K562 (cell line): ENCODE measurements at regions not wholly inside any gene's neighbourhood (a gene's known extent, or its start where the extent isn't known, plus 50 kb on each side); places are given as distances from the start of the nearest gene placed in this dataset.

ENCODE experiments used
- ATAC-seq: fragments of 200-7000 bp; cut with Tn5 transposase; 3 replicates; pipeline ENCODE4 v1.9.1; 2020; ENCODE audit warnings: moderate library complexity
- BruUV-seq: library from RNA; stranded (reverse); fragments of 400-500 nt; replicated peaks from 2 replicates; lab custom pipeline; 2021; lab: Mats Ljungman, UMichigan
- CTCF ChIA-PET: fragments of 300-600 bp; formaldehyde crosslinking; extraction: SDS; loops from one replicate; lab custom pipeline; 2021; ENCODE audit warnings: low intra/inter-chr PET ratio; lab: Yijun Ruan, JAX
- POLR2A ChIA-PET: fragments of 300-600, 350-650 bp; sonication (Branson Sonifier 250); formaldehyde crosslinking; extraction: SDS; loops from one replicate; lab custom pipeline; 2021; ENCODE audit warnings: antibody characterized with exemption, inconsistent platforms; lab: Yijun Ruan, JAX
- DNase-seq, 4 experiments: peaks; one replicate each; pipeline versions ENCODE4 v3.0.0 to v3.0.0-alpha.2; 2011 to 2018; ENCODE audit warnings: low spot score in 3 of 4, mixed read lengths in 3 of 4; ENCODE audit errors: extremely low read depth in 1 of 4
- FAIRE-seq: peaks from 2 replicates; lab custom pipeline; 2011; peaks lifted over from hg19 to GRCh38; lab: Jason Lieb, UNC
- H2AFZ ChIP-seq: 2 replicates; pipeline ENCODE4 v1.6.0; 2011; ENCODE audit warnings: low read depth, low read length, control low read depth, inconsistent platforms
- H3K27ac ChIP-seq: fragments of 200-600 bp; 3 replicates; pipeline ENCODE4 v1.8.0; 2011; ENCODE audit warnings: low read depth, mild to moderate bottlenecking, control low read depth, inconsistent platforms, low read length, moderate library complexity, mixed read lengths; ENCODE audit errors: extremely low read depth
- H3K27me3 ChIP-seq, 2 experiments: fragments of 300-600 bp in 1 of 2; 2 replicates in 1 of 2; 3 replicates in 1 of 2; pipeline versions ENCODE4 v1.6.0 to v1.8.0; 2011; ENCODE audit warnings: inconsistent platforms in 2 of 2, low read length in 2 of 2, mild to moderate bottlenecking in 1 of 2, mixed read lengths in 1 of 2, moderate library complexity in 1 of 2; ENCODE audit not compliant: control insufficient read depth in 2 of 2, insufficient read depth in 2 of 2
- H3K36me3 ChIP-seq: fragments of 300-600 bp; 3 replicates; pipeline ENCODE4 v1.8.0; 2011; ENCODE audit warnings: mild to moderate bottlenecking, low read length, inconsistent platforms; ENCODE audit not compliant: control insufficient read depth, insufficient read depth
- H3K4me1 ChIP-seq, 2 experiments: fragments of 200-600 bp in 1 of 2; replicated peaks in 1 of 2; 2 replicates in 1 of 2; 3 replicates in 1 of 2; pipeline versions ENCODE4 v1.5.1 to v1.8.0; 2011; ENCODE audit warnings: inconsistent platforms in 2 of 2, low read length in 2 of 2, mild to moderate bottlenecking in 1 of 2, mixed read lengths in 1 of 2, moderate library complexity in 1 of 2; ENCODE audit not compliant: control insufficient read depth in 2 of 2, insufficient read depth in 2 of 2
- H3K4me2 ChIP-seq: 2 replicates; pipeline ENCODE4 v1.6.1; 2011; ENCODE audit warnings: low read length, control low read depth, inconsistent platforms, mixed read lengths; ENCODE audit not compliant: insufficient read depth
- H3K4me3 ChIP-seq: fragments of 200-600 bp; sonication (generic), shearing (Covaris generic); 2 replicates; pipeline ENCODE4 v1.5.1; 2016; ENCODE audit warnings: control low read depth, inconsistent platforms
- H3K79me2 ChIP-seq: fragments of 200-600 bp; 3 replicates; pipeline ENCODE4 v1.8.0; 2011; ENCODE audit warnings: low read length, inconsistent platforms; ENCODE audit not compliant: control insufficient read depth, insufficient read depth
- H3K9ac ChIP-seq, 2 experiments: 2 replicates each; pipeline versions ENCODE4 v1.6.0 to v1.6.1; 2011; ENCODE audit warnings: low read depth in 2 of 2, low read length in 2 of 2, control low read depth in 1 of 2, inconsistent platforms in 1 of 2, mild to moderate bottlenecking in 1 of 2, mixed read lengths in 1 of 2; ENCODE audit not compliant: insufficient read depth in 1 of 2
- H3K9me1 ChIP-seq: one replicate; pipeline ENCODE4 v1.6.0; 2011; ENCODE audit warnings: inconsistent platforms, mild to moderate bottlenecking, low read length, moderate library complexity; ENCODE audit not compliant: control insufficient read depth, insufficient read depth
- H3K9me3 ChIP-seq: replicated peaks from 2 replicates; pipeline ENCODE4 v1.5.1; 2011; ENCODE audit warnings: low read depth, low read length, inconsistent platforms; ENCODE audit not compliant: control insufficient read depth, insufficient read depth
- H4K20me1 ChIP-seq: replicated peaks from 2 replicates; pipeline ENCODE4 v1.6.1; 2011; ENCODE audit warnings: low read length, inconsistent platforms, mixed read lengths; ENCODE audit not compliant: control insufficient read depth, insufficient read depth
- GABPB2 ChIP-seq: fragments of 250-450 bp; sonication (Bioruptor Pico); conservative IDR thresholded peaks from 2 replicates; pipeline ENCODE4 v1.5.1; 2021; ENCODE audit warnings: mild to moderate bottlenecking
- MBD1 ChIP-seq: fragments of 250-450 bp; sonication (Bioruptor Pico); IDR thresholded peaks from 2 replicates; pipeline ENCODE4 v1.8.0; 2022; ENCODE audit warnings: inconsistent platforms
- RBBP5 ChIP-seq: fragments of 200-600 bp; sonication (generic); IDR thresholded peaks from 2 replicates; pipeline ENCODE4 v1.6.1; 2012; ENCODE audit warnings: borderline replicate concordance, mild to moderate bottlenecking, low read length, control low read depth, inconsistent platforms; ENCODE audit not compliant: insufficient read depth, poor library complexity, severe bottlenecking
- TOE1 ChIP-seq, 2 experiments: fragments of 450-650 bp in 1 of 2; sonication (generic) in 1 of 2; formaldehyde crosslinking in 1 of 2; IDR thresholded peaks; 2 replicates each; pipeline versions ENCODE4 v1.7.1 to v1.8.0; 2016 to 2022; ENCODE audit warnings: borderline replicate concordance in 2 of 2, mild to moderate bottlenecking in 2 of 2, antibody characterized with exemption in 1 of 2, inconsistent platforms in 1 of 2, low read depth in 1 of 2, missing genetic modification reagents in 1 of 2, moderate library complexity in 1 of 2
- ZNF143 ChIP-seq: sonication (generic); formaldehyde crosslinking; IDR thresholded peaks from 2 replicates; pipeline ENCODE4 v1.9.0; 2022; ENCODE audit warnings: mild to moderate bottlenecking, missing genetic modification reagents
- WGBS: fragments of 100-300 bp; shearing (Covaris generic); methylation state at CpG from one replicate; pipeline ENCODE4 v1.1.6; 2016; ENCODE audit warnings: low coverage, mixed read lengths; ENCODE audit not compliant: insufficient coverage; ENCODE audit errors: missing lambda C conversion rate; 5-methylcytosine and 5-hydroxymethylcytosine counted together
- in situ Hi-C: fragments of 300-500 bp; cut with MboI; formaldehyde crosslinking; loops from 4 replicates; pipeline ENCODE4 v1.15.0; 2018; ENCODE audit warnings: inconsistent platforms, mixed read lengths
- intact Hi-C: fragments of 100-400 bp; cut with micrococcal nuclease; formaldehyde crosslinking; loops from 2 replicates; pipeline ENCODE4 v1.14.2; 2022

GRCh38 chr19:28399187-28399586 is 813.8 kb downstream of the UQCRFS1 start:
- FAIRE-seq: no peak
- intact Hi-C loops: no loop called here
- Histone ChIP-seq H4K20me1 (0 out of 2 replicates have a peak, but pooled peaks cover 3% of the 10 kb centered on the region), H3K4me3 (no peak overlapping the region), H3K79me2 (no peaks in the 10 kb centered on the region), H3K9me1 (no peaks in the 10 kb centered on the region), H3K9me3 (no peaks in the 10 kb centered on the region), H2AFZ (no peak overlapping the region), H3K4me2 (no peak overlapping the region), H3K27me3 (peaks cover 0 to 5% of the 10 kb centered on the region in 2 experiments; a peak in 2 of 5 replicates), H3K4me1 (peaks cover 5 to 8% of the 10 kb centered on the region in 2 experiments; a peak in 3 of 5 replicates), H3K36me3 (no peaks in the 10 kb centered on the region), H3K27ac (no peak overlapping the region), H3K9ac (no peak overlapping the region)
- BruUV-seq: no TSS peak
- CTCF ChIA-PET: no interaction called here
- ATAC-seq: no peak
- WGBS: 12% methylated on average over 1 of the region's 1 CpG
- DNase-seq: no peak
- POLR2A ChIA-PET: no interaction called here
- in situ Hi-C loops: no loop called here
- TF ChIP-seq GABPB2 (CRISPR knock-in tag): no peak
- no peak for TF ChIP-seq RBBP5
- no peak for TF ChIP-seq MBD1 (CRISPR knock-in tag)
- no peak for TF ChIP-seq TOE1 (IDR thresholded peaks at IDR 0.05; ENCODE audit: borderline replicate concordance)
- no peak for TF ChIP-seq TOE1 (CRISPR knock-in tag; IDR thresholded peaks at IDR 0.05; ENCODE audit: borderline replicate concordance, low read depth)
- no peak for TF ChIP-seq ZNF143 (CRISPR knock-in tag)
